GM19328 (cell line): ENCODE measurements at regions not wholly inside any gene's neighbourhood (a gene's known extent, or its start where the extent isn't known, plus 50 kb on each side); places are given as distances from the start of the nearest gene placed in this dataset.
A peak's percentile ranks its signal among the peaks of the same experiment; 100 is the strongest.
"Not testable (repeated sequence)": the region's sequence is repeated elsewhere in the genome, so short reads cannot be mapped to it uniquely, and the experiment has no call there.

Experiments
- ATAC-seq: cut with Tn5 transposase; IDR thresholded peaks from one replicate; pipeline ENCODE4 v1.9.1; 2021; ENCODE audit warnings: mild to moderate bottlenecking, moderate library complexity; ENCODE audit not compliant: unreplicated experiment

DNA sequence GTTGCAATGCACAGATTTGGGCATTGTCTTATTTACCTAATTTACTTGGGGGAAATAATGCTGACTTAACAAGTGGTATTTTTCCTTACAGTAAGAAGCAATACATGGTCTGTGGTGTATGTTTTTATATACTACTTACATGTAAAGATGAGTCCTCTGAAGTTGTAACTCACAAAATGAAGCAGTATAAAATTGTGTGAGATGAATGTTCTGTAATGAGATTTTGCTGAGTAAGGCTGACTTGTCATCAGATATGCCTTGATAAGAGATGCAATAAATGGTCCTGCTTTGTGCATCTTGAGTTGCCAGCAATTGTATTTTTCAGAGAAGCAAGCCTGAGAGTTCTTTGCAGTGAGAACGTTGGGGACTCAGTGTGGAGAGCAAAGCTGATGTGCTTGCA, 92.2 kb upstream of the GNAQ start:
- ATAC-seq, result no peak

GRCh38 chr9:78122631-78123030, 91.0 kb upstream of the GNAQ start:
- no peak for ATAC-seq

DNA sequence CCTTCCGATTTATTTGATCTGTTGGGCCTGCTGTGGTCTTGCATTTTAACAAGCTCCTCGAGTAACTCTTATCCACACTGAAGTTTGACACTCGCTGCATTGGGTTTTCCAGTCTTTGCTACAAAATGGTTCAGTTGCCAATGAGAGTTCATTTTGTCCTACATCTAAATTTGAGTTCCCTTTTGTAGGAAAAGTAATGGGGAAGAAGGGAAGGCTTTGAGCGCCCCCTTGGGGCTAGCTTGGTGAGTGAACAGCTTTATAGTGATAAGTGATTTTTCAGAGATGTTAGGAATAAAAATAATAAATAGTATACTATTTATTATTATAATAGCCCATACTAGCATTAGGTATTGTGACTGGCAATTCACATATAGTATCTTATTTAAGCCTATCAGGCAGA, 89.9 kb upstream of the GNAQ start:
- ATAC-seq, result no peak

DNA sequence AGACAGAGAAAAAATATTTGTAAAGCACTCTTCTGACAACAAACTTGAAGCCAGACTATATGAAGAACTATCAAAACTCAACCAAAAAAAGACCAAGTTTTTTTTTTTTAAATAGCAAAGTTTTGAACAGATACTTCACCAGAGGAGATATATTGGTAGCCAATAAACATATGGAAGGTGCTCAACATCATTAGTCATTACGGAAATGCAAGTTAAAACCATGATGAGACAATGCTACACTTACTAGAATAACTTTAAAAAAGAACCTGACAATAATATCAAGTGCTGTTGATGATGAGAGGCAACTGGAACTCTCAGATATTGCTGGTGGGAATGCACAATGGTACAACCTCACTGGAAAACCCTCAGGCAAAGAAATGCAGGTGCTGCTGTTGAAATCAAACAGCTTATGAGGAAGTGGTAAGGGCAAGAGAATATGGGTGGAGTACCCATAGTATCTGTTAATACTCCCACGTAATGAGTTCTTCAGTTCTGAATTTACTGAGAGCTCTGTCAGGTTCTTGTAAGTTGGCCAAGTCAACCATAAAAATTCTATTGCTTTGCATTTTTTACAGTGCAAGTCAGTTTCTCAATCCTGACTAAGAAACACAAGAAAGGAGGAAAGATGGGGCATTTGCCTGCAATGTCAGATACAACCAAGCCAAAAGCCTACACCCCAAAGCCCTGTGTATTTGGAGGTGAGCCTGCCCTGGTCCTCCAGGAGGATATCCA, 87.3 kb upstream of the GNAQ start:
- peak; percentile 85 for ATAC-seq

DNA sequence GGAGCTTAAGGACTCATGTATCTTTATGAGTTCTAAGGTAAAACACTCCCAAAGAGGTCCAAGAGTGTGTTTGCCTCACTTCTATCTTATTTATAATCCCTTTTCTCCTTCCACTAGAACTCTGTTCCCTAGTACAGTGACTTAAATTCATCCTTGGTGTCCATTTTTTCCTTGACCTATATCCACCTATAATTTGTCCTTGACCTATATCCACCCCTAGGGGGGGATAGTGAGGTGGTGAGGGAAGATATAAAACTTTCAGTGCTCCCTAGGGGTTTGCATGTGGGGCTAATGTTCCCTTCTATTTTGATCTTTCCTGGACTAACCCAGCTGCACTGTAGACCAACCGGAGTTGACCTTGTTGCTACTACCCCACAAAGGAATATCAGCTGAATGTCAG, 83.5 kb upstream of the GNAQ start:
- no peak for ATAC-seq

GRCh38 chr9:78114581-78114980, 83.0 kb upstream of the GNAQ start:
- no peak for ATAC-seq

- ATAC-seq, result no peak
Observed at GRCh38 chr9:78112406-78112805, 80.8 kb upstream of the GNAQ start.

GRCh38 chr9:78112004-78112403, 80.4 kb upstream of the GNAQ start:
- ATAC-seq, result no peak

GRCh38 chr9:78109075-78109474, 77.5 kb upstream of the GNAQ start:
- ATAC-seq, result no peak

DNA sequence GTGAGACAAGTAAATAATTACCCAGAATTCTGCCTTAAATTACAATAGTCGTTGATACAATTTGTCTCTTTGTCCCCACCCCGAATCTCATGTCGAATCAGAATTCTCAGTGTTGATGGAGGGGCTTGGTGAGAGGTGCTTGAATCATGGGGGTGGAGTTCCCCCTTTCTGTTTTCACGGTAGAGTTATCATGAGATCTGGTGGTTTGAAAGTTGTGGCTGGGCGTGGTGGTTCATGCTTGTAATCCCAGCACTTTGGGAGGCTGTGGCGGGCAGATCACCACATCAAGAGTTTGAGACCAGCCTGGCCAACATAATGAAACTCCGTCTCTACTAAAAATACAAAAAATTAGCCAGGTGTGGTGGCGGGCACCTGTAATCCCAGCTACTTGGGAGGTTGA, 75.0 kb upstream of the GNAQ start:
- not testable (repeated sequence) for ATAC-seq

DNA sequence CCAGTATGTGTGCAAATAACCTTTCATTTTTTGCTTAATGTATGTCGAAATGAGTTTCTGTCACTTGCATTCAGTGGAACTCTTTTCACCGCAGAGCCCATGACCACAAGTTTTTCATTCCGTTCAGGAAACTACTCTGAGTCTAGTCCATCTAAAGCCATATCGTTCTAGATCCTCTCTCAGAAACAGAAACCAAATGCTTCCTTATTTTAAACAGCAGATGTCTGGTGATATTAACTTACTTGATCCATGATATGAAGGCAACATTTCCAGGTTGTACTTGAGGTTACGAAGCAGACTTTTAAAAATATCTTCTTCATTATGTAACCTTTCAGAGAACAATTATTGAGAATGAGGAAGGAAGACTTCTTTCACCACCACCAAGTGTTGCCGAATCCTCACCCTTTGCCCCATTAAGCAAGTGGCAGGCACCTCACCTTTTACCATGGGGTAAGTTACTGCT, 72.4 kb upstream of the GNAQ start:
- no peak for ATAC-seq

- ATAC-seq, result no peak
Observed at GRCh38 chr9:78101247-78101646, 69.6 kb upstream of the GNAQ start.

DNA sequence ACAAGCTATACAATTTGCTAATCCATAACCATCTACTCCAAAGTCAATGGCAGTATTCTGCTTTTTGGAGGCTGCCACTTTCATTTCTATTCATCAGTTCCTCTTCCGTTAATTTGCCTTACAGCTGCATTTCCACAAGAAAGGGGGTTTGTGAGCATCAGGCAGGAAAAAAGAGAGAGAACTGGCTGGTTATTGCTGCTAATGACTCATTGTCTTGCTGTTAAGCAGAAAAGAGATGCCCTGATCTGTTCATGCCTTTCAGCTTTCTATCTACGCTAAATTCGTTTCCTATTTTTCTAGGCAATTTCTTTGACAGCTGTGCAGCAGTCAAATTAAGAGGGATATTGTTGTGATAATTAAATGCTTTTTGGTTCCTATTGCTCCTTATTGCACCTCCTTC, 65.9 kb upstream of the GNAQ start:
- ATAC-seq, result no peak

DNA sequence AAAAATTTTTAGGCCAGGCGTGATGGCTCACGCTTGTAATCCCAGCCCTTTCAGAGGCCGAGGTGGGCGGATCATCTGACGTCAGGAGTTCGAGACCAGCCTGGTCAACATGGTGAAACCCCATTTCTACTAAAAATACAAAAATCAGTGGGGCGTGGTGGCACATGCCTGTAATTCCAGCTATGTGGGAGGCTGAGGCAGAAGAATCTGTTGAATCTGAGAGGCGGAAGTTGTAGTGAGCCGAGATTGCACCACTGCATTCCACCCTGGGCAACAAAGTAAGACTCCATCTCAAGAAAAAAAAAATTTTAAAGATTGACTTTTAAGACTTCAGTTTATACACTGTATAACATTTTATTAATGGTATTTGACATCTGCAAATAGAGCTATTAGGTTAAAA, 60.1 kb upstream of the GNAQ start:
- no peak for ATAC-seq

GRCh38 chr9:78089111-78089510, 57.5 kb upstream of the GNAQ start:
- no peak for ATAC-seq

- not testable (repeated sequence) for ATAC-seq
Observed at GRCh38 chr9:78088190-78088589, 56.6 kb upstream of the GNAQ start.
